ENCODE measurements at regions not wholly inside any gene's neighbourhood (a gene's known extent, or its start where the extent isn't known, plus 50 kb on each side); places are given as distances from the start of the nearest gene placed in this dataset.
"Not testable (repeated sequence)": the region's sequence is repeated elsewhere in the genome, so short reads cannot be mapped to it uniquely, and the experiment has no call there.

- no peak for DNase-seq
Measured at GRCh38 chr4:109378511-109378910, 55.1 kb upstream of the SEC24B start.

DNA sequence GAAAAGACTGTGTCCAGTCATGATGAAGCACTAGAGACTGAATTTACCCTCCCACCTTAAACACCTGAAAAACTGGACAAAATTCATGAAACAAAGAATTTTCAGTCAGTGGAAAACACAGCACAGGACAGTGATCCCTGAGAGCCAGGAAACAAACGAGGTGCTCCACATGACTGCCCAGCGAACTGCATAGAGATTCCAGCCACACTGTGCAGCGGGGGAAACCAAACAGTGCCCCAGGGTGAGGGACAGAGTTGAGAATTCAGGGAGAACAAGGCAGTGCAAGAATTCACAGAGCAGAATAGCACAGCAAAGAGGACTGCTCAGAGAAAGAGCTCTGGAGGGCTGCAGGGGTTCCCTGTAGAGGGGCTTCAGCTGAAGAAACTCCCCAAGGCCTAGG, 55.5 kb upstream of the SEC24B start:
- no peak for DNase-seq

DNA sequence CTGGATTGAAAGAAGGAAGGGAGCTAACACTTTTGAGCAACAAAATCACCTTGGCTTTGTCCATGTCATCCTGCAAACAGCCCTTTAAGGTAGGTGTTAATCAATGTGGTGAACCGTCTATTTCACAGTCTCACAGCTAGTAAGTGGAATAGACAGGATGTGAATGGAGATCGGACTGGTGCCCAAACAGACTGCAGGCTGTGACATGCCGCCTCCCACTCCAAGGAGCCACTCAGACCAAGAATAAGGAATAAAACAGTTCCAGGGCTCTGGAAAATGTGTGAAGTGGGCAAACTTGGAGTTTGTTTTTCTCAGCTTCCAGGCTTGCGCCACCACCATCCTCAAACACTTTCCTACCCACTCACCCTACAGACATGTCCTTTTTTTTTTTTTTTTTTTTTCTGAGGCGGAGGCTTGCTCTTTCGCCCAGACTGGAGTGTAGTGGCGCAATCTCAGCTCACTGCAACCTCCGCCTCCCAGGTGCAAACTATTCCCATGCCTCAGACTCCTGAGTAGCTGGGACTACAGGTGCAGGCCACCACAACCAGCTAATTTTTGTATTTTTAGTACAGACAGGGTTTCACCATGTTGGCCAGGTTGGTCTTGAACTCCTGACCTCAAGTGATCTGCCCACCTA, 57.7 kb upstream of the SEC24B start:
- no peak for DNase-seq

DNA sequence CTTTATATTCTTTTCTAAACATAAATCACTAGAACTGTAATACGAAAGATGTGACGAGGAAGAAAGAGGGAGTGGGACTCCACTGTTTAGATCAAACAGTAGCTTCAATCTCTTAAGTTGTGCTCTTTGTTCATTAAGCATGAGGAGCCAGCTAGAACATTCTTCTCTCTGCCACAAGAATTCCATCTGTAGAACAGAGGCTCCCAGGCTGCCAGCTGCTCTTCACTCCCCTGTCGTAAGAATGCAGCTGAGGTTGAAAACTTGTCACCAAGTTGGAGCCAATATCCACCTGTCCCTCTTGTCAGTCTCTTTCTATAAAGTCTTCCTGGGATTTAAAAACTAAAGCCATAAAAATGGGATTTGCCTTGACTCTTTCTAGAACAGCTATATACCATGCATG, 65.0 kb upstream of the SEC24B start:
- no peak for DNase-seq

GRCh38 chr4:109365939-109366338, 63.5 kb upstream of the COL25A1 start:
- DNase-seq: no peak

DNA sequence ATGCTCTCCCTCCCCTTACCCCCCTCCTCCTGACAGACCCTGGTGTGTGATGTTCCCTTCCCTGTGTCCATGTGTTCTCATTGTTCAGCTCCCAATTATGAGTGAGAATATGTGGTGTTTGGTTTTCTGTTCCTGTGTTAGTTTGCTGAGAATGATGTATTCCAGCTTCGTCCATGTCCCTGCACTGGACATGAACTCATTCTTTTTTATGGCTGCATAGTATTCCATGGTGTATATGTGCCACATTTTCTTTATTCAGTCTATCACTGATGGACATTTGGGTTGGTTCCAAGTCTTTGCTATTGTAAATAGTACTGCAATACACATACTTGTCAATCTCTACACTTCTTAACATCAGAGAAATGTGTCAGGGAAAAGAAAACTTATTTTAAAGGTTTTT, 62.8 kb upstream of the COL25A1 start:
- not testable (repeated sequence) for DNase-seq

DNA sequence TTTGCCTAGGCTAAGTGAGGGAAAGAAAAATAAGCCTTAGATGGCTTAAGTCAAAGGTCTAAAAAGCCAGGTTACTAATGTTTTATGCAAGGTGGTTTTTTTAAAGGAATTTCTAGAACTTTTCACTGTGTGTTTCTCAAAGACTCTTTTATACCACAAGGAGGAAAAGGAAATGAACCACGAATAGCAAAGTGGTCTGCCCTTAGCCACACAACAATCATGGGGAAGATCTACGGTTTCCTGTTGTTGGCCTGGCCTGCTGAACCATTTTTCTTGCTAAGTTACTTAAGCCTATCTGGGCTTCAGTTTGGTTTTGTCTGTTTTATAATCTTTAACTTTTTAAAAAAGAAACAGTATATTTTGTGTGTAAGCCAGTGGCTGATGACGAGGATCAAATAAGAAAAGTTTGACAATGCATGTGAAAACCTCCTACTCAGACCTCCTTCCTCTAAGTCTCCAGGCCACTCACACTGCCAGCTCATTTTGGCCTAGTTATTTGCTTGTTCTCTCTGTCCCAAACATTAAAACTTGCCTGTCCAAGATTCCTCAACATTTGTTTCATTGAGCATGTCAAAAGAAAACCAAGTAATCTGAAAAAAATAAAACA, 56.7 kb upstream of the COL25A1 start:
- DNase-seq: peak; percentile 23

DNA sequence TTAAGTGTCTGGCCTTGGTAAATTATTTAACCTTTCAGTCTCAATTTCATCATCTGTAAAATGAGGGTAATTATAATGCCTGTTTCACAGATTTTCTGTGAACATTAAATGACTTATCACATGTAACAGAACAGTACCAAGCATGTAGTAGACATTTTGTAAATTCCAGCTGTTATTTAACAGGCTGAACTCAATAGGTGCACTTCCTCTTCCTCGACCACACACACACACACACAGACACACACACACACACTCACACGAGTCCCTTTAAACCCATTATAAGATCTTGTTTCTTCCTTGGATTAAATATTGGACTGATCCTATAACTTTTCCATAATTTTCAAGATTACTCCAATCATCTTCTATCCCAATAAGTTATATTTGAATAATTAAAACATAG, 53.4 kb upstream of the COL25A1 start:
- no peak for DNase-seq

GRCh38 chr4:109352941-109353340, 50.5 kb upstream of the COL25A1 start:
- DNase-seq: no peak

Data from CD4-positive, alpha-beta T cell treated with Interleukin-12 subunit alpha and Interleukin-12 subunit beta, for 1 hour (primary cell).